ENCODE measurements at regions not wholly inside any gene's neighbourhood (a gene's known extent, or its start where the extent isn't known, plus 50 kb on each side); places are given as distances from the start of the nearest gene placed in this dataset.

DNA sequence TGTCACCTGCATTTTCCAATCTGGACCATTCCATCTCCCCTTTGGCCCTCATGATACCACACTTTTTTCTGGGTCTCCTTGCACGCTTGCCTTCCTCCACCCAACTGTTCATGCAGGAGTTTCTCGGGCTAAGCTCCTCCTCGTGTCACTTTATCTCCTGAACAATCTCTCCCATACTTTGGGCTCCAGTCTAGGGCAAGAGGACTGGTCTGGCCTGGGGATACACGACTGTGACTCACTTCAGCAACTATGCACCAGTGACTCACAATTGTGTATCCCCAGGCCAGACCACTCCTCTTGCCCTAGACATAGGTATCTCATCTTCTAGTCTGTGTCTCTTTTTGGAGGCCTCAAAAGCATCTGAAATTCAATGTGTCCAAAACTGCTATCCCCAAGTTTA lies 149.4 kb upstream of the PTPRM start:
- DNase-seq (ENCODE audit: low read depth, low spot score), result no peak
- TF ChIP-seq, protein P1, sequence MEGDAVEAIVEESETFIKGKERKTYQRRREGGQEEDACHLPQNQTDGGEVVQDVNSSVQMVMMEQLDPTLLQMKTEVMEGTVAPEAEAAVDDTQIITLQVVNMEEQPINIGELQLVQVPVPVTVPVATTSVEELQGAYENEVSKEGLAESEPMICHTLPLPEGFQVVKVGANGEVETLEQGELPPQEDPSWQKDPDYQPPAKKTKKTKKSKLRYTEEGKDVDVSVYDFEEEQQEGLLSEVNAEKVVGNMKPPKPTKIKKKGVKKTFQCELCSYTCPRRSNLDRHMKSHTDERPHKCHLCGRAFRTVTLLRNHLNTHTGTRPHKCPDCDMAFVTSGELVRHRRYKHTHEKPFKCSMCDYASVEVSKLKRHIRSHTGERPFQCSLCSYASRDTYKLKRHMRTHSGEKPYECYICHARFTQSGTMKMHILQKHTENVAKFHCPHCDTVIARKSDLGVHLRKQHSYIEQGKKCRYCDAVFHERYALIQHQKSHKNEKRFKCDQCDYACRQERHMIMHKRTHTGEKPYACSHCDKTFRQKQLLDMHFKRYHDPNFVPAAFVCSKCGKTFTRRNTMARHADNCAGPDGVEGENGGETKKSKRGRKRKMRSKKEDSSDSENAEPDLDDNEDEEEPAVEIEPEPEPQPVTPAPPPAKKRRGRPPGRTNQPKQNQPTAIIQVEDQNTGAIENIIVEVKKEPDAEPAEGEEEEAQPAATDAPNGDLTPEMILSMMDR (IDR thresholded peaks at IDR 0.05; ENCODE audit: insufficient read depth, low read length, missing control alignments), result no peak
- CTCF ChIA-PET, result no interaction called here
- POLR2A ChIA-PET, result no interaction called here
- no peak overlapping the region for H3K4me3 ChIP-seq (ENCODE audit: low read depth, low read length)

DNA sequence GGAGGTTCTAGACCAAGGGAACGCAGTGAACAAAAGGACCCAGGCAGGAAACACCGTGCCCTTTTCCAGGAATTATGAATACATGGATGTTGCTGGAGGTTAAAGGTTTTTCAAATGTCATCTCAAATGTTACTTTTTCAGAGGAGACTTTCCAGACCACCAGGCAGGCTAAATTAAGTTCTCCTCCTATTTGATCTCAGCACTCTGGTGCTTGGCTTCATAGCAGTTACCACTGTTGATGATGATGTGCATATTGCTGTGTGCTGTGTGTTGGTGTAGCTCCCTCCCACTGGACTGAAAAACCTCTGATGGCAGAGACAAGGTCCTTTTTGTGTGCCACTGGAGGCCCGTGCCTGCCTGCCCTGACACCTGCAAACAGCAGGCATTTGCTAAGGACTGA lies 137.3 kb upstream of the PTPRM start:
- DNase-seq (ENCODE audit: low read depth, low spot score), result no peak
- POLR2A ChIA-PET, result no interaction called here
- CTCF ChIA-PET, result no interaction called here
- TF ChIP-seq, protein P1 (IDR thresholded peaks at IDR 0.05; ENCODE audit: insufficient read depth, low read length, missing control alignments), result no peak
- no peak overlapping the region for H3K4me3 ChIP-seq (ENCODE audit: low read depth, low read length)

DNA sequence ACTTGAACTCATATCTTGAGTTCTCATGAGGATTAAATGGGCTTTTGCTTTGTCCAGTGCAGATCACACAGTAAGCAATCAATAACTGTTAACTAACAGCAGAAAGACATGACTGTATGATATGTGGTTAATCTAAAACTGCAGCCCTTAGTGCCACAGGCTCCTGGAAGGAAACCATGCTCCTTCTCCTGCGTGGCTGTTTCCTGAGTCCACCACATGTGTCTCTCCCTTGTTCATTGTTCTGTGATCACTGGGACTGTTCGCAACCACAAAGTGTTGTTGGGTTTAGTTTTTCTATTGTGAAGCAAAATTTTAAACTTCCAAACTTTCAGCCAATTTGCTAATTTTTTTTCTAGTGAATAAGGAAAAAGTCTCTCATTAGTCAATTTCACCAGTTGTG lies 130.9 kb upstream of the PTPRM start:
- ChIA-PET CTCF (no interaction called here), POLR2A (no interaction called here)
- TF ChIP-seq, protein P1 (IDR thresholded peaks at IDR 0.05; ENCODE audit: insufficient read depth, low read length, missing control alignments), result no peak
- H3K4me3 ChIP-seq (ENCODE audit: low read depth, low read length), result no peak overlapping the region
- DNase-seq (ENCODE audit: low read depth, low spot score), result no peak

DNA sequence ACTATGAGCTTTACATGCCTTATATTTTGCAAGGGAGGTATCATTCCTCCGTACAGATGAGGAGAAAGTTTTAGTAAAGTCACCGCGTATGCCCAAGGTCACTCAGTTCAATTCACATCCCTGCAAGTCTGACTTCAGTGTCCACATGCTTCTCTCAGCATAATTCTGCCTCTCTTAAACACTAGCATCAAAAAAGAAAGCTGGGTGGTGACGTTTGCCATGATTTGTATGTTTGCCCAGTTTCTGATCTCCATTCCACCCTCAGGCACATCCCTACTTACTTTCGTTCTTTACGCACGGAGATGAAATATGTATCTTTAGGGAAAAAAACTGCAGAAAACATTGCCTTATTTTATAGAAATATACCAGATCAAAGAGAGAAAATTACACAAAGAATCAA lies 129.2 kb upstream of the PTPRM start:
- TF ChIP-seq, protein P1 (IDR thresholded peaks at IDR 0.05; ENCODE audit: insufficient read depth, low read length, missing control alignments), result no peak
- CTCF ChIA-PET, result interaction anchor here (1.0 kb wide), 1 partner anchor 12 kb away, joined by 3 read pairs; no protein-coding TSS in a partner anchor
- POLR2A ChIA-PET, result no interaction called here
- DNase-seq (ENCODE audit: low read depth, low spot score), result no peak
- no peak overlapping the region for H3K4me3 ChIP-seq (ENCODE audit: low read depth, low read length)

DNA sequence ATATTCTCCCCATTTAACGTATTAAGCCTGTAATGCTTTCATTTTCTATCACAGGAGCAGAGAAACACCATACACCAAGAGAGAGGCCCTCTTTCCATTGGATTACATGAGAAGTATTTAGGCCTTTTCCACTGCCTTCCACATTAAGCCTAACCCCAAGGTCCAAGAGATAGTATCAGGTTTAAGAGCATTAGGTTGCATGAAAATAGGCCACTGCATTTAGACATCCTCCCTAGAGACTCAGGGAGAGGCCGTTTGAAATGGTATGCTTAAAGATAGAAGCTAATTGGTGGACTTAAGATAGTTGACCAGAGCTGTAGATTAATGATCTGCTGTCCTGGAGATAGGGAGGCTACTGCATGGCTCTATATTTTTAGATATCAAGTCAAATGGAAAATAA lies 128.5 kb upstream of the PTPRM start:
- no peak for DNase-seq (ENCODE audit: low read depth, low spot score)
- CTCF ChIA-PET, result no interaction called here
- no peak overlapping the region for H3K4me3 ChIP-seq (ENCODE audit: low read depth, low read length)
- TF ChIP-seq, protein P1 (IDR thresholded peaks at IDR 0.05; ENCODE audit: insufficient read depth, low read length, missing control alignments), result no peak
- POLR2A ChIA-PET, result no interaction called here

- DNase-seq (ENCODE audit: low read depth, low spot score), result no peak
- H3K4me3 ChIP-seq (ENCODE audit: low read depth, low read length), result no peak overlapping the region
- ChIA-PET POLR2A (no interaction called here), CTCF (interaction anchor here (0.6 kb wide), 1 partner anchor 119 kb away, joined by 3 read pairs; no protein-coding TSS in a partner anchor)
- TF ChIP-seq, protein P1 (IDR thresholded peaks at IDR 0.05; ENCODE audit: insufficient read depth, low read length, missing control alignments), result no peak
Measured at GRCh38 chr18:7447318-7448028, 119.6 kb upstream of the PTPRM start.

Data from AG04449 (cell line).